ENCODE measurements at regions not wholly inside any gene's neighbourhood (a gene's known extent, or its start where the extent isn't known, plus 50 kb on each side); places are given as distances from the start of the nearest gene placed in this dataset.

- TF ChIP-seq CTCF (IDR thresholded peaks at IDR 0.05) (no peak), POLR2A (IDR thresholded peaks at IDR 0.05) (no peak)
Observed at GRCh38 chr7:41811941-41812340, 109.1 kb upstream of the INHBA start.
